Right lobe of liver (tissue), 6 donors: ENCODE measurements at regions not wholly inside any gene's neighbourhood (a gene's known extent, or its start where the extent isn't known, plus 50 kb on each side); places are given as distances from the start of the nearest gene placed in this dataset.
A peak's percentile ranks its signal among the peaks of the same experiment; 100 is the strongest.

Experiments
- ATAC-seq, 4 donors: fragments of 200-7000 bp; cut with Tn5 transposase; one replicate each; pipeline ENCODE4 v1.9.1; 2020; ENCODE audit warnings: mild to moderate bottlenecking in 4 of 4, moderate library complexity in 4 of 4
- DNase-seq, 3 donors: peaks; one replicate each; pipeline ENCODE4 v3.0.0-alpha.2; 2020
- H3K27ac ChIP-seq, 3 donors: fragments of 200-600 bp; one replicate each; pipeline ENCODE4 v1.8.0; 2022
- H3K27me3 ChIP-seq, 2 donors: fragments of 200-600 bp; one replicate each; pipeline ENCODE4 v1.8.0; 2022
- H3K36me3 ChIP-seq, 4 donors: fragments of 200-600 bp; sonication (generic) in 1 of 4; one replicate each; pipeline versions ENCODE4 v1.5.1 to v1.8.0; 2017 to 2022; ENCODE audit warnings: control low read depth in 1 of 4
- H3K4me1 ChIP-seq, 4 donors: fragments of 200-600 bp; sonication (generic) in 1 of 4; one replicate each; pipeline versions ENCODE4 v1.5.1 to v1.8.0; 2017 to 2022; ENCODE audit warnings: control low read depth in 1 of 4
- H3K4me3 ChIP-seq, 3 donors: fragments of 200-600 bp; one replicate each; pipeline ENCODE4 v1.8.0; 2022
- H3K9me3 ChIP-seq, 4 donors: fragments of 200-600 bp; sonication (generic) in 1 of 4; one replicate each; pipeline versions ENCODE4 v1.5.1 to v1.8.0; 2017 to 2022; ENCODE audit warnings: control low read depth in 1 of 4
- CTCF ChIP-seq, 4 donors: fragments of 200-600 bp in 3 of 4; fragments of 450-650 bp in 1 of 4; IDR thresholded peaks; one replicate each; pipeline versions ENCODE4 v1.5.1 to v1.8.0; 2016 to 2022; ENCODE audit warnings: antibody characterized with exemption in 4 of 4, mild to moderate bottlenecking in 2 of 4
- POLR2A ChIP-seq: fragments of 450-650 bp; IDR thresholded peaks from one replicate; pipeline ENCODE4 v1.6.1; 2017; ENCODE audit warnings: antibody characterized with exemption, mild to moderate bottlenecking
- WGBS: methylation state at CpG from one replicate; pipeline ENCODE4 v1.1.6; 2018; ENCODE audit warnings: low coverage, low lambda C conversion rate; ENCODE audit not compliant: insufficient coverage; ENCODE audit errors: missing lambda C conversion rate; 5-methylcytosine and 5-hydroxymethylcytosine counted together
- intact Hi-C, 2 donors: fragments of 100-400 bp; cut with DNase I; formaldehyde crosslinking; loops; one replicate each; pipeline versions ENCODE4 v1.11.2 to v1.14.1; 2022
- donor health status: DM: no; HTN: yes; CAD: no.
- donor health status: DM: no; HTN: no; CAD: no.
- donor health status: DM: no; HTN: no; CAD: no.
- donor health status: DM: no; HTN: yes; CAD: no.
- donor health status: DM: no; HTN: yes; CAD: no.

DNA sequence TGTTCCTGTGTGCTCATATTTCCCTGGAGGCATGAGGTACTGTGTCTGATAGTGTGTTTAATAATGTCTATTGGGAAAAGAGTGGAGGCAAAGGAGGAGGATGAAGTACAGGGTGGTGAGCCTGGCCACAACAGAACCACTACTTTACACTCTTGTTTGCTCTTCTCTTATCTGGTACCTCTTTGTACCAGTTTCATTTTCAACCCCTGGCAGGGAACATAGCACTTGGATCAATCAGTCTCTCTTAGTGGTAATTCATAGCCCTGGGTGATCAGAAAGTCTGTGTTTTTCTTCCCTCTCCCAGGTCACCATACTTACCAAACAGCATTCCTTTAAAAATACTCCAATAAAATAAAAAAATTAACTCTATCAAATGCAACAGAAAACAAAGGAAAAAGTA is 105.4 kb downstream of the DMRT2 start:
- Histone ChIP-seq H3K4me3 (no peak overlapping the region), H3K4me1 (no peaks in the 10 kb centered on the region), H3K36me3 (no peaks in the 10 kb centered on the region), H3K27me3 (no peaks in the 10 kb centered on the region), H3K27ac (no peak overlapping the region), H3K9me3 (no peaks in the 10 kb centered on the region)
- no peak for DNase-seq
- ATAC-seq, result peak; percentile 60 to 73 (median 66)
- intact Hi-C loops, result no loop called here
- no peak for TF ChIP-seq CTCF (IDR thresholded peaks at IDR 0.05)
- no peak for TF ChIP-seq POLR2A

- peak in 1 of 4 donors; percentile 45 for ATAC-seq
- 35% methylated on average over 4 of the region's 4 CpGs for WGBS
Measured at GRCh38 chr9:1156794-1157550, 106.8 kb downstream of the DMRT2 start.

GRCh38 chr9:1157836-1158235 is 107.7 kb downstream of the DMRT2 start:
- 30% methylated on average over 1 of the region's 1 CpG for WGBS
- ATAC-seq, result no peak

More at GRCh38 chr9:1156794-1157550, 106.8 kb downstream of the DMRT2 start:
- H3K36me3 ChIP-seq, result no peaks in the 10 kb centered on the region
- TF ChIP-seq POLR2A (no peak), CTCF (IDR thresholded peaks at IDR 0.05) (no peak)
- intact Hi-C loops, result no loop called here
- H3K4me3 ChIP-seq, result no peak overlapping the region
- no peak overlapping the region for H3K27ac ChIP-seq
- no peaks in the 10 kb centered on the region for H3K9me3 ChIP-seq
- no peaks in the 10 kb centered on the region for H3K4me1 ChIP-seq
- no peaks in the 10 kb centered on the region for H3K27me3 ChIP-seq
- no peak for DNase-seq

GRCh38 chr9:1170918-1171317 is 120.8 kb downstream of the DMRT2 start:
- TF ChIP-seq CTCF (IDR thresholded peaks at IDR 0.05), result no peak
- TF ChIP-seq POLR2A, result no peak
- DNase-seq, result no peak

More at GRCh38 chr9:1157836-1158235, 107.7 kb downstream of the DMRT2 start:
- no peak for DNase-seq
- TF ChIP-seq POLR2A (no peak), CTCF (IDR thresholded peaks at IDR 0.05) (no peak)
- intact Hi-C loops, result no loop called here
- H3K36me3 ChIP-seq, result no peaks in the 10 kb centered on the region
- H3K27ac ChIP-seq, result no peak overlapping the region
- H3K27me3 ChIP-seq, result no peaks in the 10 kb centered on the region
- H3K9me3 ChIP-seq, result no peaks in the 10 kb centered on the region
- no peaks in the 10 kb centered on the region for H3K4me1 ChIP-seq
- H3K4me3 ChIP-seq, result no peak overlapping the region

More at GRCh38 chr9:1170918-1171317, 120.8 kb downstream of the DMRT2 start:
- H3K4me3 ChIP-seq, result no peak overlapping the region
- H3K36me3 ChIP-seq, result no peaks in the 10 kb centered on the region
- no peak overlapping the region for H3K27ac ChIP-seq
- no peaks in the 10 kb centered on the region for H3K27me3 ChIP-seq
- intact Hi-C loops, result no loop called here
- H3K4me1 ChIP-seq, result no peaks in the 10 kb centered on the region
- WGBS, result 70% methylated on average over 2 of the region's 3 CpGs
- H3K9me3 ChIP-seq, result no peaks in the 10 kb centered on the region
- no peak for ATAC-seq
